ENCODE measurements at regions not wholly inside any gene's neighbourhood (a gene's known extent, or its start where the extent isn't known, plus 50 kb on each side); places are given as distances from the start of the nearest gene placed in this dataset.

DNA sequence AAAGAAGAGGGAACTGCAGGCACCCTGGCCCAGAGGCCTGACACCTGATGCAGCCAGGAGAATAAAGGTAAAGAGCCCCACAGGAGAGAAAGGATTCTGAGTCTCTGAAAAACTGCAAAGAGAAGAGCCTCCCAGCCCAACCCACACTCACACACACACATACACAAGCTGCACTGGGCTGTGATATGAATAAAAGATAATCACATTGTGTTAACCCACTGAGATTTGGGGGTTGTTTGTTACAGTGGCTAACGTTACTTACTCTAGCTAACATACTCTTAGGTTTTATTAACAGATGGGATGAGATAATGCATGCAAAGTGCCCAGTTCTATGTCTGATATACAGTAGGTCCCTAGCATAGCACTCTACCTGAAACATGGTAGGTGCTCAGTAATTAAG, 554.4 kb downstream of the CD83 start:
- H3K4me1 Mint-ChIP-seq = peaks cover 2% of the 10 kb centered on the region
- no peaks in the 10 kb centered on the region for H3F3A ChIP-seq (replicated peaks; ENCODE audit: low read depth)
- no peak overlapping the region for H3K27ac ChIP-seq (ENCODE audit: low read depth)

GRCh38 chr6:14673201-14673600, 555.6 kb downstream of the CD83 start:
- Histone ChIP-seq H3K79me2 (replicated peaks; ENCODE audit: insufficient read depth) (no peaks in the 10 kb centered on the region), H3K27me3 (ENCODE audit: insufficient read depth) (no peaks in the 10 kb centered on the region), H3K4me2 (no peak overlapping the region), H3K36me3 (ENCODE audit: insufficient read depth) (no peaks in the 10 kb centered on the region; the same call in 1 of the 2 replicates), H3K4me3 (no peak overlapping the region), H3K9me2 (ENCODE audit: insufficient read depth) (peaks cover 4% of the 10 kb centered on the region; the same call in 1 of the 2 replicates), H4K20me1 (replicated peaks; ENCODE audit: insufficient read depth) (no peaks in the 10 kb centered on the region), H3K27ac (ENCODE audit: low read depth) (no peak overlapping the region), H2AFZ (no peak overlapping the region), H3F3A (replicated peaks; ENCODE audit: low read depth) (no peaks in the 10 kb centered on the region), H3K4me1 (ENCODE audit: insufficient read depth) (peaks cover 12% of the 10 kb centered on the region)
- no peak overlapping the region for H3K27ac Mint-ChIP-seq
- H3K4me3 Mint-ChIP-seq = no peak overlapping the region
- H3K27me3 Mint-ChIP-seq (ENCODE audit: insufficient read depth, low read depth, poor library complexity) = no peaks in the 10 kb centered on the region
- ATAC-seq = no peak
- no peak for TF ChIP-seq CTCF (conservative IDR thresholded peaks at IDR 0.05; ENCODE audit: low read depth in 2 of 2)
- H3K9me3 Mint-ChIP-seq = no peaks in the 10 kb centered on the region
- no peaks in the 10 kb centered on the region for H3K36me3 Mint-ChIP-seq (ENCODE audit: low read depth)
- H3K4me1 Mint-ChIP-seq = peaks cover 10% of the 10 kb centered on the region
- DNase-seq (ENCODE audit: low spot score) = no peak

More for the DNA sequence above, 554.4 kb downstream of the CD83 start:
- TF ChIP-seq, protein P1, sequence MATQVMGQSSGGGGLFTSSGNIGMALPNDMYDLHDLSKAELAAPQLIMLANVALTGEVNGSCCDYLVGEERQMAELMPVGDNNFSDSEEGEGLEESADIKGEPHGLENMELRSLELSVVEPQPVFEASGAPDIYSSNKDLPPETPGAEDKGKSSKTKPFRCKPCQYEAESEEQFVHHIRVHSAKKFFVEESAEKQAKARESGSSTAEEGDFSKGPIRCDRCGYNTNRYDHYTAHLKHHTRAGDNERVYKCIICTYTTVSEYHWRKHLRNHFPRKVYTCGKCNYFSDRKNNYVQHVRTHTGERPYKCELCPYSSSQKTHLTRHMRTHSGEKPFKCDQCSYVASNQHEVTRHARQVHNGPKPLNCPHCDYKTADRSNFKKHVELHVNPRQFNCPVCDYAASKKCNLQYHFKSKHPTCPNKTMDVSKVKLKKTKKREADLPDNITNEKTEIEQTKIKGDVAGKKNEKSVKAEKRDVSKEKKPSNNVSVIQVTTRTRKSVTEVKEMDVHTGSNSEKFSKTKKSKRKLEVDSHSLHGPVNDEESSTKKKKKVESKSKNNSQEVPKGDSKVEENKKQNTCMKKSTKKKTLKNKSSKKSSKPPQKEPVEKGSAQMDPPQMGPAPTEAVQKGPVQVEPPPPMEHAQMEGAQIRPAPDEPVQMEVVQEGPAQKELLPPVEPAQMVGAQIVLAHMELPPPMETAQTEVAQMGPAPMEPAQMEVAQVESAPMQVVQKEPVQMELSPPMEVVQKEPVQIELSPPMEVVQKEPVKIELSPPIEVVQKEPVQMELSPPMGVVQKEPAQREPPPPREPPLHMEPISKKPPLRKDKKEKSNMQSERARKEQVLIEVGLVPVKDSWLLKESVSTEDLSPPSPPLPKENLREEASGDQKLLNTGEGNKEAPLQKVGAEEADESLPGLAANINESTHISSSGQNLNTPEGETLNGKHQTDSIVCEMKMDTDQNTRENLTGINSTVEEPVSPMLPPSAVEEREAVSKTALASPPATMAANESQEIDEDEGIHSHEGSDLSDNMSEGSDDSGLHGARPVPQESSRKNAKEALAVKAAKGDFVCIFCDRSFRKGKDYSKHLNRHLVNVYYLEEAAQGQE (IDR thresholded peaks at IDR 0.05; ENCODE audit: unreplicated experiment) = no peak
- TF ChIP-seq CTCF (conservative IDR thresholded peaks at IDR 0.05; ENCODE audit: low read depth in 2 of 2) (no peak), EZH2 (IDR thresholded peaks at IDR 0.05; ENCODE audit: low read depth, unreplicated experiment) (no peak), JUNB (IDR thresholded peaks at IDR 0.05; ENCODE audit: unreplicated experiment) (no peak), ZNF114 (CRISPR knock-in tag; IDR thresholded peaks at IDR 0.05) (no peak), ZNF331 (CRISPR knock-in tag; IDR thresholded peaks at IDR 0.05; ENCODE audit: low read depth) (no peak)
- DNase-seq (ENCODE audit: low spot score) (no peak), ATAC-seq (no peak)
- no peak overlapping the region for H3K4me3 Mint-ChIP-seq
- no peaks in the 10 kb centered on the region for H3K36me3 Mint-ChIP-seq (ENCODE audit: low read depth)
- Histone ChIP-seq H3K79me2 (replicated peaks; ENCODE audit: insufficient read depth) (no peaks in the 10 kb centered on the region), H3K4me3 (no peak overlapping the region), H3K4me1 (ENCODE audit: insufficient read depth) (peaks cover under 1% of the 10 kb centered on the region; the same call in 1 of the 2 replicates), H2AFZ (no peak overlapping the region), H3K9me2 (ENCODE audit: insufficient read depth) (peaks cover 4% of the 10 kb centered on the region; the same call in 1 of the 2 replicates), H4K20me1 (replicated peaks; ENCODE audit: insufficient read depth) (no peaks in the 10 kb centered on the region), H3K27me3 (ENCODE audit: insufficient read depth) (no peaks in the 10 kb centered on the region), H3K4me2 (no peak overlapping the region), H3K36me3 (ENCODE audit: insufficient read depth) (no peaks in the 10 kb centered on the region; the same call in 1 of the 2 replicates)
- no peak overlapping the region for H3K27ac Mint-ChIP-seq
- H3K9me3 Mint-ChIP-seq = no peaks in the 10 kb centered on the region
- no peaks in the 10 kb centered on the region for H3K27me3 Mint-ChIP-seq (ENCODE audit: insufficient read depth, low read depth, poor library complexity)
